H9 (cell line): ENCODE measurements at regions not wholly inside any gene's neighbourhood (a gene's known extent, or its start where the extent isn't known, plus 50 kb on each side); places are given as distances from the start of the nearest gene placed in this dataset.

Experiments used
- DNase-seq: peaks from one replicate; pipeline ENCODE4 v3.0.0-alpha.2; 2017
- H2AFZ ChIP-seq: one replicate; pipeline ENCODE4 v1.6.1; 2013; ENCODE audit warnings: mild to moderate bottlenecking, low read length, control low read depth, moderate library complexity
- H2AK5ac ChIP-seq: 2 replicates; pipeline ENCODE4 v1.6.1; 2013; ENCODE audit warnings: low read length, control low read depth, mixed read lengths; ENCODE audit not compliant: insufficient read length
- H2BK120ac ChIP-seq: one replicate; pipeline ENCODE4 v1.6.1; 2013; ENCODE audit warnings: low read depth, mild to moderate bottlenecking, low read length, control low read depth, inconsistent platforms; ENCODE audit not compliant: poor library complexity, severe bottlenecking
- H2BK12ac ChIP-seq: 2 replicates; pipeline ENCODE4 v1.6.1; 2013; ENCODE audit warnings: low read length, control low read depth, mixed read lengths, low read depth; ENCODE audit not compliant: insufficient read length
- H2BK15ac ChIP-seq: 2 replicates; pipeline ENCODE4 v1.6.1; 2013; ENCODE audit warnings: low read depth, low read length, control low read depth
- H2BK20ac ChIP-seq: one replicate; pipeline ENCODE4 v1.6.1; 2013; ENCODE audit warnings: low read depth, mild to moderate bottlenecking, low read length, control low read depth, inconsistent platforms; ENCODE audit not compliant: poor library complexity, severe bottlenecking
- H2BK5ac ChIP-seq: 2 replicates; pipeline ENCODE4 v1.6.1; 2013; ENCODE audit warnings: low read length, control low read depth, mixed read lengths; ENCODE audit not compliant: insufficient read length
- H3K14ac ChIP-seq: 2 replicates; pipeline ENCODE4 v1.6.1; 2013; ENCODE audit warnings: low read length, control low read depth; ENCODE audit not compliant: insufficient read depth
- H3K18ac ChIP-seq: 2 replicates; pipeline ENCODE4 v1.6.1; 2013; ENCODE audit warnings: low read depth, mild to moderate bottlenecking, mixed read lengths, low read length, control low read depth; ENCODE audit not compliant: insufficient read length
- H3K23ac ChIP-seq: 2 replicates; pipeline ENCODE4 v1.6.1; 2013; ENCODE audit warnings: low read length, control low read depth, mixed read lengths, low read depth; ENCODE audit not compliant: insufficient read length
- H3K23me2 ChIP-seq: 2 replicates; pipeline ENCODE4 v1.6.1; 2013; ENCODE audit warnings: low read depth, mild to moderate bottlenecking, mixed read lengths, low read length, control low read depth; ENCODE audit not compliant: insufficient read length, poor library complexity, severe bottlenecking
- H3K27ac ChIP-seq: 2 replicates; pipeline ENCODE4 v1.5.1; 2013; ENCODE audit warnings: low read length, control low read depth, mixed read lengths, low read depth; ENCODE audit not compliant: insufficient read length
- H3K27me3 ChIP-seq: 2 replicates; pipeline ENCODE4 v1.6.1; 2013; ENCODE audit warnings: low read length, control low read depth, inconsistent platforms; ENCODE audit not compliant: insufficient read depth
- H3K4ac ChIP-seq: 2 replicates; pipeline ENCODE4 v1.6.1; 2013; ENCODE audit warnings: low read depth, mild to moderate bottlenecking, control low read depth, inconsistent platforms, low read length, moderate library complexity
- H3K4me1 ChIP-seq: 2 replicates; pipeline ENCODE4 v1.6.1; 2013; ENCODE audit warnings: low read length, control low read depth, inconsistent platforms; ENCODE audit not compliant: insufficient read depth
- H3K4me2 ChIP-seq: 2 replicates; pipeline ENCODE4 v1.6.1; 2013; ENCODE audit warnings: low read length, control low read depth, mixed read lengths; ENCODE audit not compliant: insufficient read length, insufficient read depth
- H3K56ac ChIP-seq: 2 replicates; pipeline ENCODE4 v1.6.1; 2013; ENCODE audit warnings: low read depth, mild to moderate bottlenecking, mixed read lengths, low read length, control low read depth; ENCODE audit not compliant: insufficient read length
- H3K79me1 ChIP-seq: 2 replicates; pipeline ENCODE4 v1.6.1; 2013; ENCODE audit warnings: low read depth, mild to moderate bottlenecking, moderate library complexity, low read length, control low read depth, inconsistent platforms; ENCODE audit not compliant: insufficient read depth, poor library complexity, severe bottlenecking
- H3K79me2 ChIP-seq: 2 replicates; pipeline ENCODE4 v1.6.1; 2013; ENCODE audit warnings: low read length, control low read depth, inconsistent platforms; ENCODE audit not compliant: insufficient read depth
- H3K9ac ChIP-seq: 2 replicates; pipeline ENCODE4 v1.6.1; 2013; ENCODE audit warnings: low read length, control low read depth, mixed read lengths; ENCODE audit not compliant: insufficient read length; ENCODE audit errors: extremely low read depth
- H3K9me3 ChIP-seq: one replicate; pipeline ENCODE4 v1.6.1; 2013; ENCODE audit warnings: low read depth, low read length, inconsistent platforms; ENCODE audit not compliant: control insufficient read depth
- H3T11ph ChIP-seq: one replicate; pipeline ENCODE4 v1.6.1; 2013; ENCODE audit warnings: mild to moderate bottlenecking, low read length, control low read depth, inconsistent platforms
- H4K20me1 ChIP-seq: one replicate; pipeline ENCODE4 v1.6.1; 2013; ENCODE audit not compliant: control insufficient read depth, insufficient read length, insufficient read depth
- H4K5ac ChIP-seq: 2 replicates; pipeline ENCODE4 v1.6.1; 2013; ENCODE audit warnings: low read depth, mild to moderate bottlenecking, mixed read lengths, low read length, control low read depth; ENCODE audit not compliant: insufficient read length
- H4K8ac ChIP-seq: replicated peaks from 2 replicates; pipeline ENCODE4 v1.6.1; 2013; ENCODE audit warnings: low read length, control low read depth, mixed read lengths, low read depth; ENCODE audit not compliant: insufficient read length
- H4K91ac ChIP-seq: 2 replicates; pipeline ENCODE4 v1.6.1; 2013; ENCODE audit warnings: low read depth, mild to moderate bottlenecking, moderate library complexity, mixed read lengths, low read length, control low read depth; ENCODE audit not compliant: insufficient read length
- H3K27ac Mint-ChIP-seq, 3 experiments: 2 replicates in 2 of 3; 3 replicates in 1 of 3; pipeline ENCODE4 v1.8.0; 2020 to 2021; ENCODE audit warnings: mixed read lengths in 3 of 3, mild to moderate bottlenecking in 1 of 3, moderate library complexity in 1 of 3
- H3K27me3 Mint-ChIP-seq: 2 replicates; pipeline ENCODE4 v1.8.0; 2021; ENCODE audit warnings: low read depth, mild to moderate bottlenecking, moderate library complexity, mixed read lengths
- H3K36me3 Mint-ChIP-seq, 3 experiments: 2 replicates in 2 of 3; 3 replicates in 1 of 3; pipeline ENCODE4 v1.8.0; 2020 to 2021; ENCODE audit warnings: low read depth in 3 of 3, mixed read lengths in 3 of 3; ENCODE audit not compliant: insufficient read depth in 1 of 3
- H3K4me1 Mint-ChIP-seq, 2 experiments: 2 replicates each; pipeline ENCODE4 v1.8.0; 2020; ENCODE audit warnings: mixed read lengths in 2 of 2
- H3K4me3 Mint-ChIP-seq, 2 experiments: 2 replicates in 1 of 2; 3 replicates in 1 of 2; pipeline ENCODE4 v1.8.0; 2020 to 2021; ENCODE audit warnings: mild to moderate bottlenecking in 2 of 2, mixed read lengths in 2 of 2, moderate library complexity in 1 of 2
- H3K9me3 Mint-ChIP-seq, 2 experiments: 2 replicates in 1 of 2; 3 replicates in 1 of 2; pipeline ENCODE4 v1.8.0; 2020; ENCODE audit warnings: mild to moderate bottlenecking in 2 of 2, mixed read lengths in 2 of 2, moderate library complexity in 1 of 2
- WGBS: extraction: QIAGEN DNeasy Blood & Tissue Kit; methylation state at CpG from one replicate; pipeline ENCODE4 v1.1.7; 2013; ENCODE audit warnings: missing lambda C conversion rate, low lambda C conversion rate, mixed read lengths; ENCODE audit not compliant: insufficient read length; ENCODE audit errors: extremely low coverage; 5-methylcytosine and 5-hydroxymethylcytosine counted together
- TF ChIP-seq, protein P1 (sequence below): fragments of 200-600 bp; sonication (generic); conservative IDR thresholded peaks from 3 replicates; pipeline ENCODE4 v1.8.0; 2021; ENCODE audit warnings: antibody characterized with exemption, mild to moderate bottlenecking

DNA sequence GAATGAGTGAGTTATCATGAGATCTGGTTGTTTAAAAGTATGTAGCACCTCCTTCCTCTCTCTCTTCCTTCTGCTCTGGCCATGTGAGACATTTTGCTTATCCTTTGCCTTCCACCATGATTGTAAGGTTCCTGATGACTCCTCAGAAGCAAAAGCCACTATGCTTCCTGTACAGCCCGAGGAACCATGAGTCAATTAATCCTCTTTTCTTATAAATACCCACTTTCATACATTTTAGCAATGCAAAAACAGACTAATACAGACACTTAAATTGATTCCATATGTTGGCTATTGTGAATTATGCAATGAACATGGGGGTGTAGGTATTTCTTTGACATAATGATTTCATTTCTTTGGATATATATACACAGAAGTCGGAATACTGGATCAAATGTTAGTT, 792.8 kb upstream of the EYS start:
- Histone ChIP-seq H3K9me3 (no peaks in the 10 kb centered on the region), H3K4ac (no peak overlapping the region), H2AK5ac (no peak overlapping the region), H3K27ac (no peak overlapping the region), H3K56ac (no peak overlapping the region), H3K4me2 (no peak overlapping the region), H2BK12ac (no peak overlapping the region), H3K18ac (no peak overlapping the region), H2BK20ac (no peak overlapping the region), H3K79me1 (no peaks in the 10 kb centered on the region), H2BK120ac (no peak overlapping the region), H3K27me3 (no peaks in the 10 kb centered on the region), H3K14ac (no peak overlapping the region), H2AFZ (no peak overlapping the region), H4K91ac (no peak overlapping the region), H2BK5ac (no peak overlapping the region), H4K8ac (no peak overlapping the region), H3K9ac (no peak overlapping the region), H3K23me2 (no peaks in the 10 kb centered on the region), H3K23ac (no peak overlapping the region), H4K20me1 (no peaks in the 10 kb centered on the region), H2BK15ac (no peak overlapping the region), H3K4me1 (no peaks in the 10 kb centered on the region), H4K5ac (no peak overlapping the region), H3K79me2 (no peaks in the 10 kb centered on the region), H3T11ph (no peak overlapping the region)
- peaks cover 0 to under 1% of the 10 kb centered on the region in 2 experiments; a peak in 2 of 5 replicates for H3K9me3 Mint-ChIP-seq
- no peaks in the 10 kb centered on the region for H3K27me3 Mint-ChIP-seq
- no peaks in the 10 kb centered on the region for H3K36me3 Mint-ChIP-seq
- no peak overlapping the region for H3K27ac Mint-ChIP-seq
- TF ChIP-seq, protein P1, sequence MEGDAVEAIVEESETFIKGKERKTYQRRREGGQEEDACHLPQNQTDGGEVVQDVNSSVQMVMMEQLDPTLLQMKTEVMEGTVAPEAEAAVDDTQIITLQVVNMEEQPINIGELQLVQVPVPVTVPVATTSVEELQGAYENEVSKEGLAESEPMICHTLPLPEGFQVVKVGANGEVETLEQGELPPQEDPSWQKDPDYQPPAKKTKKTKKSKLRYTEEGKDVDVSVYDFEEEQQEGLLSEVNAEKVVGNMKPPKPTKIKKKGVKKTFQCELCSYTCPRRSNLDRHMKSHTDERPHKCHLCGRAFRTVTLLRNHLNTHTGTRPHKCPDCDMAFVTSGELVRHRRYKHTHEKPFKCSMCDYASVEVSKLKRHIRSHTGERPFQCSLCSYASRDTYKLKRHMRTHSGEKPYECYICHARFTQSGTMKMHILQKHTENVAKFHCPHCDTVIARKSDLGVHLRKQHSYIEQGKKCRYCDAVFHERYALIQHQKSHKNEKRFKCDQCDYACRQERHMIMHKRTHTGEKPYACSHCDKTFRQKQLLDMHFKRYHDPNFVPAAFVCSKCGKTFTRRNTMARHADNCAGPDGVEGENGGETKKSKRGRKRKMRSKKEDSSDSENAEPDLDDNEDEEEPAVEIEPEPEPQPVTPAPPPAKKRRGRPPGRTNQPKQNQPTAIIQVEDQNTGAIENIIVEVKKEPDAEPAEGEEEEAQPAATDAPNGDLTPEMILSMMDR, result no peak
- H3K4me3 Mint-ChIP-seq, result no peak overlapping the region
- WGBS, result no CpG with 5 or more reads among the region's 2 CpGs
- no peaks in the 10 kb centered on the region for H3K4me1 Mint-ChIP-seq
- no peak for DNase-seq
